ENCODE measurements at regions not wholly inside any gene's neighbourhood (a gene's known extent, or its start where the extent isn't known, plus 50 kb on each side); places are given as distances from the start of the nearest gene placed in this dataset.

DNA sequence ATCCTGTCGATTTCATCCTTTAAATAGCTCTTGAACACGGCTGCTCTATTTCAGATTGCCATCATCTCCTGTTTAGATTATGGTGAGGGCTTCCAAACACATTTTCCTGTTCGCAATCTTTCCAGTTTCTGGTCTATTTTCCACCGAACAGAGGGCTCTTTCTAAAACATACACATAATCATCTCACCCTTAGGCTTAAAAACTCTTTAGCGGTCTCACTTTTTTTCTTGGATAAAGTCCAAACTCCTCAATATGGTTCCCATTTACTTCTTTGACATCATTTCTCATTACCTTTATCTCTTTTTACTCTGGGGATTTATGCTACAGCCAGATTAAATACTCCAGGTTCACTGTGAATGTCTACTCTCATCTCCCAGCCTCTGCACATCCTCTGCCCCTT, 103.4 kb upstream of the STMND1 start:
- TF ChIP-seq, protein P1, sequence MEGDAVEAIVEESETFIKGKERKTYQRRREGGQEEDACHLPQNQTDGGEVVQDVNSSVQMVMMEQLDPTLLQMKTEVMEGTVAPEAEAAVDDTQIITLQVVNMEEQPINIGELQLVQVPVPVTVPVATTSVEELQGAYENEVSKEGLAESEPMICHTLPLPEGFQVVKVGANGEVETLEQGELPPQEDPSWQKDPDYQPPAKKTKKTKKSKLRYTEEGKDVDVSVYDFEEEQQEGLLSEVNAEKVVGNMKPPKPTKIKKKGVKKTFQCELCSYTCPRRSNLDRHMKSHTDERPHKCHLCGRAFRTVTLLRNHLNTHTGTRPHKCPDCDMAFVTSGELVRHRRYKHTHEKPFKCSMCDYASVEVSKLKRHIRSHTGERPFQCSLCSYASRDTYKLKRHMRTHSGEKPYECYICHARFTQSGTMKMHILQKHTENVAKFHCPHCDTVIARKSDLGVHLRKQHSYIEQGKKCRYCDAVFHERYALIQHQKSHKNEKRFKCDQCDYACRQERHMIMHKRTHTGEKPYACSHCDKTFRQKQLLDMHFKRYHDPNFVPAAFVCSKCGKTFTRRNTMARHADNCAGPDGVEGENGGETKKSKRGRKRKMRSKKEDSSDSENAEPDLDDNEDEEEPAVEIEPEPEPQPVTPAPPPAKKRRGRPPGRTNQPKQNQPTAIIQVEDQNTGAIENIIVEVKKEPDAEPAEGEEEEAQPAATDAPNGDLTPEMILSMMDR (conservative IDR thresholded peaks at IDR 0.05), result no peak
- WGBS (ENCODE audit: extremely low coverage, insufficient read length, low lambda C conversion rate), result no CpG with 5 or more reads among the region's 5 CpGs

More for the DNA sequence above, 103.4 kb upstream of the STMND1 start:
- Histone ChIP-seq H3K79me2 (ENCODE audit: insufficient read depth, low read length) (no peaks in the 10 kb centered on the region), H3K79me1 (ENCODE audit: insufficient read depth, low read depth, low read length, poor library complexity, severe bottlenecking) (no peaks in the 10 kb centered on the region), H2BK20ac (ENCODE audit: low read depth, low read length, poor library complexity, severe bottlenecking) (no peak overlapping the region), H3K4ac (ENCODE audit: low read depth, low read length) (no peak overlapping the region), H3K9ac (ENCODE audit: extremely low read depth, insufficient read length, low read length) (no peak overlapping the region), H3K27me3 (ENCODE audit: insufficient read depth, low read length) (no peaks in the 10 kb centered on the region), H3K27ac (ENCODE audit: insufficient read length, low read depth, low read length) (no peak overlapping the region), H2BK120ac (ENCODE audit: low read depth, low read length, poor library complexity, severe bottlenecking) (no peak overlapping the region), H3K9me3 (ENCODE audit: control insufficient read depth, low read depth, low read length) (no peaks in the 10 kb centered on the region), H2AFZ (ENCODE audit: low read length) (no peak overlapping the region), H3K4me1 (ENCODE audit: insufficient read depth, low read length) (no peaks in the 10 kb centered on the region), H2BK12ac (ENCODE audit: insufficient read length, low read depth, low read length) (no peak overlapping the region), H4K20me1 (ENCODE audit: control insufficient read depth, insufficient read depth, insufficient read length) (no peaks in the 10 kb centered on the region), H4K8ac (replicated peaks; ENCODE audit: insufficient read length, low read depth, low read length) (no peak overlapping the region), H3K56ac (ENCODE audit: insufficient read length, low read depth, low read length) (no peak overlapping the region), H3K18ac (ENCODE audit: insufficient read length, low read depth, low read length) (no peak overlapping the region), H4K91ac (ENCODE audit: insufficient read length, low read depth, low read length) (no peak overlapping the region), H3K23ac (ENCODE audit: insufficient read length, low read depth, low read length) (no peak overlapping the region), H2BK15ac (ENCODE audit: low read depth, low read length) (no peak overlapping the region), H4K5ac (ENCODE audit: insufficient read length, low read depth, low read length) (no peak overlapping the region), H3K4me2 (ENCODE audit: insufficient read depth, insufficient read length, low read length) (no peak overlapping the region), H3K14ac (ENCODE audit: insufficient read depth, low read length) (no peak overlapping the region), H3T11ph (ENCODE audit: low read length) (no peak overlapping the region), H2BK5ac (ENCODE audit: insufficient read length, low read length) (no peak overlapping the region), H2AK5ac (ENCODE audit: insufficient read length, low read length) (no peak overlapping the region), H3K23me2 (ENCODE audit: insufficient read length, low read depth, low read length, poor library complexity, severe bottlenecking) (no peaks in the 10 kb centered on the region)
- H3K27me3 Mint-ChIP-seq (ENCODE audit: low read depth), result peaks cover 10% of the 10 kb centered on the region
- H3K9me3 Mint-ChIP-seq, result no peaks in the 10 kb centered on the region; a peak in 1 of 5 replicates
- no peaks in the 10 kb centered on the region for H3K4me1 Mint-ChIP-seq
- no peak overlapping the region for H3K4me3 Mint-ChIP-seq
- DNase-seq, result no peak
- no peak overlapping the region for H3K27ac Mint-ChIP-seq
- H3K36me3 Mint-ChIP-seq (ENCODE audit: insufficient read depth in 1 of 3, low read depth in 3 of 3), result no peaks in the 10 kb centered on the region
